ENCODE measurements at regions not wholly inside any gene's neighbourhood (a gene's known extent, or its start where the extent isn't known, plus 50 kb on each side); places are given as distances from the start of the nearest gene placed in this dataset.
"Not testable (repeated sequence)": the region's sequence is repeated elsewhere in the genome, so short reads cannot be mapped to it uniquely, and the experiment has no call there.

DNA sequence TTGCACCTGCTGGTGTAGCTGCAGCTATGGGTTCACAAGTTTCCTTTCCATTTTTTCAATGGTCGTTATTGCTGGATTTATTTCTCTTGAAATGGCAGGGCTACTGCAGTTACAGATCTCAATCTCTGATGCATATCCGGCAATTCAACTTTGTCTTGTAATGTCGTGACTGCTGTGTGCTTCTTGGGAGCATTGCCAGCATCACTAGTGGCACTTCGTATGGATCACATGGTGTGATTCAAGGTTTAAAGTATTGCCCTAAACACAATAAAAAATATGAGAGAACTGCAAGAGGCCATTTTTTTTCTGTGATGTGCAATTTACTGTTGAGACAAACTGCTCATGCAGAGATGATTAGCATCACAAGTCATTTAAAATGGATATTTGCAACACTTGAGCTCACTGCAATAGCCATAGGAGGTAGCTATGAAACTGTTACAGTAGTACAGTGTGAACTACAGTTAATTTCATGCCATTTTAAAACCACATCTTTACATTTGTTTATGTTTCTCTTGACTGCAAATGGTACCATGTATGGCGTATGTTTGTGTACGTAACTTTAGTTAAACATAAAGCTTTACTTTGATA, 217.4 kb upstream of the PDE3A start:
- DNase-seq: no peak

DNA sequence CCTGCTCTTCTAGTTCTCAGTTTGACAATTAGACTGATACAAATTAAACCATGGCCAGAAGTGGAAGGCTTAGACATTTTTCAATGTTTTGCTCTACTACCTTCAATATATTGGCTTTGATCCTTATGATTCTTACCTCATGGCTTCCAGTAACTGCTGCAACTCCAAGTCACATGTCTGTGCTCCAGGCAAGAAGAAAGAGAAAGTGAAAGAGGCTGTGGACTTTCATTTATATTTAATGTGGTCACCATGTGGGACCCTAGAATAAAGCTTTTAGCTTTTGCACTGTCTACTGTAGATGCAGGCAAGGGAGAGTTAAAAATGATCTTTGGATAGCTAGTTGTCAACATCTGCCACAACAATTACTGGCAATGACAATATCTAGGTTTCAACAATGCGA, 214.3 kb upstream of the PDE3A start:
- DNase-seq: peak; percentile 3

DNA sequence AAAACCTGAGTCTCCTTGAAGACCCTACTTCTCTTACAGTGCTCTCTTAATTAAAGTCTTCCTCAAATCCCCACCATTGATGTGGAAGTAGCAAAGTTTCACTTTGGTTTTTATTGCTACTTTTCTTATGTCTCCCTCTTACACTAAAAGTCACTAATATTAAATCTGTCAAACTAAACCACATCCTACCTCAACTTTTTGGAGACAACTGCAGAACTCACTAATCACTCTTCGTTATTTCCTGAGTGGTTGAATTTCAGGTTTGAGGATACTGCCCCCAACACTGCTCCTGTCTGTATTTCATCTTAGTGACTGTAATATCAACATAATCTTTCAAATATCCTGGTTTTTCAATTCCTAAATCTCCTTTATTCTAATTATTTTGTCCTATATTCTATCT, 213.0 kb upstream of the PDE3A start:
- DNase-seq: no peak

DNA sequence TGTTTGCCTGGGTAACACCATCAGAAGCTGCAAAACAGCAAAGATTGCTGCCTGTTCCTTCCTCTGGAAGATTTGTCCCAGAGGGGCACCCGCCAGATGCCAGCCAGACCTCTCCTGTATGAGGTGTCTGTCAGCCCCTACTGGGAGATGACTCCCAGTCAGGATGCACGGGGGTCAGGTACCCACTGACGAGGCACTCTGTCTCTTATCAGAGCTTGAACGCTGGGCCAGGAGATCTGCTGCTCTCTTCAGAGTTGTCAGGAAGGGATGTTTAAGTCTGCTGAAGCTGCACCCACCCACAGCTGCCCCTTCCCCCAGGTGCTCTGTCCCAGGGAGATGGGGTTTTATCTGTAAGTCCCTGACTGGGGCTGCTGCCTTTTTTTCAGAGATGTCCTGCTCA, 207.4 kb upstream of the PDE3A start:
- not testable (repeated sequence) for DNase-seq

DNA sequence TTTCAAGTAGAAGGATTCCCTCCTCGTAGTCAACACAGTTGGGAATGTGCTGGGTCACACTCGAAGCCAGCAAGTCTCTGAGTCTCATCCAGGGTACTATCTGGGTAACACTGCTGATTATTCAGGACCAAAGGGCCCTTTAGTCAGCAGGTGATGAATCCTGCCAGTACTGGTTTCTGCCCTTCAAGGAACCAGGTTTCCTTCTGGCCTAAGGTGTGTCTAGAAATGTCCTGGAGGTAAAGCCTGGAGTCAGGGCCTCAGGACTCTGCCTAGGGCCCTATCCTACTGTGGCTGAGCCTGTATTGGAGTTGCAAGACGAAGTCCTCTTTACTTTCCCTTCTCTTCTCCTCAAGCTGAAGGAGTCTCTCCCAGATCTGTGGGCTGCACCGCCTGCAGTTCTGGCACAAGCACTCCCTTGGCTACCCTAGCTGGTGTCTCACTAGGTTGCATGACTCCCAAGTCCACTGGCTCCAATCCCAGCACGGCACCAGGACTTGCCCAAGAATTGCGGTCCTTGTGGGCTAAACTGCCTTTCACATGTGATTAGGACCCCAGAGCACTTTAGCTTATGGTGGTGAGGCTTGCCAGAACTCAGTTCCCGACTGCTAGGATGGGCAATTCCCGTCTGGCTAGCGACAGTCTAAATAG, 193.7 kb upstream of the PDE3A start:
- no peak for DNase-seq

DNA sequence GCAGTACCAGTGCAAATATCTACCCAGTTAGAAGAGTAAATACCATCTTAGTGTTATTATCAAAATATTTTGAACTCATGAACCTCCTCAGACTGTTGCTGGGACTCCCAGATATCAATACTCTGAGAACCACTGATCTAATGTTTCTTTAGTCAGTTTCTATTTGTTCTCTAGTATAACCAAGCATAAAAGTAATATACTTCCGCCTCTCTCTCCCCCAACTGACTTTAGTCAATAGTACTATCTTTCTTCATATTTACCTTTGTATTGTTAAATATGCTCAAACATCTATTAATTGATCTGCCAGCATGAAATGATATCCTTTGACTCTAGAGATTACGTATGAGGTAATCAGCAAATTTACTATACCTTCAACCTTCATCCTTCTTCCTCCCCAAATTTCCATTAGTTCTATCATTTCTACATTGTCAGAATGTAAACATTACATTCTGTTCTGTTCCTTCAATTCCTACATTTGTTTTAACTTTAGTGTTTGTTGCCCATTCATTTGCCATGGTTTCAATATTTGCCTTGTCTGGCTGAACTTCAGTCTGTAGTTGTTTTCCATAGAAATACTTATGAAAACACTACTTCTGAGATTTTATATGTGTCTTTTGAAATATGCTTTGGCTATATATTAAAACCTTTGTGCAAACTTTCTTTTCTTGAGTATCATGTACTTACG, 192.5 kb upstream of the PDE3A start:
- no peak for DNase-seq

DNA sequence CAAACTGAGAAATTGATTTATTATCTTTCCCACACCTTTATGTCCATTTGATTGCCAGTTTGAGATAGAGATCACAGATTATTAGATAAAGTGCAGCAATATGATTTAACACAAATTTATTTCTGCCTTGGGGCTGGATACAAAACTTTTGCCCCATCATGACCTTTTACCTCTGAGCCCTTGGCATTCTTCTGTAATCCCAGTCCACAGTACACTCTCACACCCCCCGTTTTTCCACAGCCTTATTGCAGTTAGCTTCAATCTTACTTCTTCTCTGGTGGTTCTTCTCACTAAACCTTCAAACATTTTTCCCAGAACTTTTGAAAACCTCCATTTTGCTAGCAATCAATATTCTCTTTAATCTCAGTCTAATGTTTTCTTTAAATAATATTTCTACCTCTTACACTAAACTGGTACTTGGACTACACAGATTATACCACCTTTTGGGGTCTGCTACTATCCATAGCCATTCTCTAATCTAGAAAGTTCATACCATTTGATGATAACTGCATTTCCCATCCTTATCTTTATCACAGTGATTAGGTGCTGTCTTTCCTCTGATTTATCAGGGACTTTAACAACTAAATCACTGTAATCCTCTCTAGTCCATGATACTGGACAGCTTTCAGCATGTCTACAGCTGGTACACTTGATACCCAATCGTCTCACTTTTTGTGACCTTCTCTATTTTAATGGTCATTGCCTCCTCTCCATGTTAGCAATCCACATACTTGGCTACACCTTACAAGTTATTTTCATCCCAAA, 186.7 kb upstream of the PDE3A start:
- no peak for DNase-seq

DNA sequence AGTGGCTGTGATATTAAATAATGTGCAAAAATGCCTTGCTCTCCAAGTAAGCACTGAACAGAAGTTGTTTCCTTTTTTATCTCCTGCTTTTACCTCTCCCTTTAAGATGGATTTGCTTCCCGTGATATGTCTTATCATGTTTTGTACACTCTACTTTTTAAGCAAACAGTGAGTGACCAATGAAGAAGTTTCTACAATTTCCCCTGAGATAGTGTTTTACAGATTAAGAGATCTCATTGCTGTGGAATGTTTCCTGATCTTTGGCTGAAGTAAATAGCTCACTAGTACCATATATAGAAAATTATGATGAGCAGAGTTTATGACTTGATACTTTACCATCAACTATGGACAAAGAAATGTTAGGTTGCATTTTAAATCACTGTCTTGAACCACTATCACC, 184.8 kb upstream of the PDE3A start:
- DNase-seq: no peak

DNA sequence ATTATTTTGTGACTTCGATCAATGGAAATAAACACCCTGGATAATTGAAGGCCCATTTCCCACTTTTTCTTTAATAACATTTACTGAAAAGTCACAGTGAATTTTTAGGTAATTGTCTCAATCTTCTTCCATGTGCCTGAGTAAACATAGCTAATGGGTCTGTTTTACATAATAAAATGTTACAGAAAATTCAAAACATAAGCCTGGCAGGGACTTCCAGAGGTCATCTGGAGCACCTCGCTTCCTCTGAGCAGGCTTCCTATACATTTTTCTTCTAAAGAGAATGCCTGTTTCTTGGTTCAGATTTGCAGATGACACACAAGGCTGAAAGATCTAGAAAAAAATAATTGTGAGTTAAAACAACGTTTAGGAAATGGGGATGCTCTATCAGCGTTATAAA, 183.8 kb upstream of the PDE3A start:
- DNase-seq: no peak

DNA sequence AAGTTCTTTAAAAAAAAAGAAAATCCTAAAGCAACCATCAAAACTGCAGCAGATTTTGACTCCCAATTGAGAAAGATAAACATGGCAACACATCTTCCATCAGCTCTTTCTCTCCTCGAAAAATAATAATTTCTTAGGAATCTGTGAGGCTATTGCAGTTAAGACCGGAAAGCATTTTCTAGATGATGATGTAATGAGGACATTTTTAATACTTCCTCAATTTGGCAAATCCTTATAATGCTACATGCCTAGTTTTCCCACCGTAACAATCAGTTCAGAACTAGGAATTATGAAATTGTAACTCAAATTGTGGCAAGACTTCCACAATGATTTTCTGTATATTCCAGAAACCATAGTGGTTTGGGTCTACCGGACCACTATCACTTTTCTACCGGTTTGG, 180.9 kb upstream of the PDE3A start:
- no peak for DNase-seq

DNA sequence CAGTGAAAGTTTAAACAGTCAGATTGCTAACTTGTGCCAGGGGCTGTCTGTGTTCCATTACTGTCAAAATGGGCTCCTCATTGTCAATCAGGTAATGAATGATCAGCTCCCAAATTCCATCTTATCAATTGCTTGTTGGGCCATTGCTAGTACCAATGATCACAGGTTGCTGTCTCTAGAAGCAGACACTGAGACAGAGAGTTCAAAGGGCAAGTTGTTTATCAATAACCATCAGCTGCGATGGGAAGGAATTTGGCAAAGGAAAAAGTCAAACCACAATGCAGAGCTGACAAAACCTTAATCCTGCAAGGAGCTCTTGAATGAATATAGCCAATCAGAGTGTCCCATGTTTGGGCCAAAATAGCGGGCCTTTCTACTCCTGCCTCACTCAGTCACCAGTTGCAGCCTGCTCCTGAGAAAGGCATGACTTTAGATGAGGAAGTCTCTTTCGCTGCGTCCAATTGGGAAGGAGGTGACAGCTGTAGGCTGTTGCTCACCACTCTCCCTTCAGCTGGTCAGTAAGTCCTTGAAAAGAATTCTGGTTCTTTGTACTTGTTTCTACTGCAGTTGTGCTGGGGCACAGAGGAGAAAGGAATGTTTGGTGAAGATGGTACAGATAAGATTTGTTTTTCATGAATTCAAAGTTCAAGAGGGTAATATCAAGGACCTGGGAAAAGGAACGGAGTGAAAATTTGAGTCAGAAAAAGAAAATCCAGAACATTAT, 179.2 kb upstream of the PDE3A start:
- no peak for DNase-seq

DNA sequence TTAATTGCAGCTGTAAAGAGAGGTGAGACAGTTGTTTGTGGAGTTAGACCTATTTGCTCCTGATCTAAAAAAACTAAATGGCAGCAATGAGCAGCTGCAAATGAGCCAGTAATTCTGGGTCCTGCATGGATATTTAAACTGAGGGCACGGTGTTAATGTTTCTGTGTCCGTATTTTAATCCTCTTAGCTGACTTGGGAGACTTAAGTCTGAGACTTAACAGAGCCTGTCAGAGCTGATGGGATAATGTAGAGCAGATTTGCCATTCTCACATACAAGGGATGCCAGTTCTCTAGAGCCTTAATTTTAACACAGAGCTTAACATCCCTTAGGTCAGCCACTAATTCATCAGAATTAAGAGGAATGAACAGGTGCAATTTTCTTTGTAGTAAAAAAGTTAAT, 178.6 kb upstream of the PDE3A start:
- DNase-seq: no peak

DNA sequence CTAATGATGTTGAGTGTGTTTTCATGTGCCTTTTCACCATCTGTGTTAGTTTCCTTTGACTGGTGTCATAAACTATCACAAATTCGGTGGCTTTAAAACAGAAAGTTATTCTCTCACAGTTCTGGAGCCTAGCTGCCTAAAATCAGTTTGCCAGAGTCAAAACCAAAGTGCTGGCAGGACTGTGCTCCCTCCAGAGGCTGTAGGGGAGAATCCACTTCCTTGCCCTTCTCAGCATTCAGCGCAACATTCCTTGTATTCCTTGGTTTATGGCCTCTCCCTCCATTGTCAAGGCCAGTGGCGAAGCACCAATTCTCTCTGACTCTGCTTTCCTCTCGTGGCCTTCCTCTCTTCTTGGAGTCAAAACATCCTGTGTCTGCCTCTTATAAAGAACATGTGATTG, 174.2 kb upstream of the PDE3A start:
- DNase-seq: peak; percentile 9

DNA sequence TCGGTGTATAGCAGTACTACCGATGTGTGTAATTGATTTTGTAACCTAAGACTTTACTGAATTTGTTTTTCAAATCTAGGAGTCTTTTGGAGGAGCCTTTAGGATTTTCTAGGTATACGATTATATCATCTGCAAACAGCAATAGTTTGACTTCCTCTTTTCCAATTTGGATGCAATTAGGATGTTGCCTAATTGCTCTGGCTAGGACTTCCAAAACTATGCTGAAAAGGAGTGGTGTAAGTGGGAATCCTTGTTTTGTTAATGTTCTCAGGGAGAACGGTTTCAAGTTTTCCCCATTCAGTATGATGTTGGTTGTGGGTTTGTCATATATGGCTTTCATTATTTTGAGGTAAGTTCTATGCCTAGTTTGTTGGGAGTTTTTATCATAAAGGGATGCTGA, 171.6 kb upstream of the PDE3A start:
- DNase-seq: no peak

DNA sequence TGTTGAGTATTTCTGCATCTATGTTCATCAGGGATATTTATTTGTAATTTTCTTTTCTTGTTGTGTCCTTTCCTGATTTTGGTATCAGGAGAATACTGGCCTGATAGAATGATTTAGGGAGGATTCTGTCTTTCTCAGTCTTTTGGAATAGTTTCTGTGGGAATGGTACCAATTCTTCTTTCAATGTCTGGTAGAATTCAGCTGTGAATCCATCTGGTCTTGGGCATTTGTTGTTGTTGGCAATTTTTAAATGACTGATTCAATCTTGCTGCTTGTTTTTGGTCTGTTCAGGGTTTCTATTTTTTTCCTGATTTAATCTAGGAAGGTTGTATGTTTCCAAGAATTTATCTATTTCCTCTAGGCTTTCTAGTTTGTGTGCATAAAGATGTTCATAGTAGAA, 170.9 kb upstream of the PDE3A start:
- DNase-seq: no peak

DNA sequence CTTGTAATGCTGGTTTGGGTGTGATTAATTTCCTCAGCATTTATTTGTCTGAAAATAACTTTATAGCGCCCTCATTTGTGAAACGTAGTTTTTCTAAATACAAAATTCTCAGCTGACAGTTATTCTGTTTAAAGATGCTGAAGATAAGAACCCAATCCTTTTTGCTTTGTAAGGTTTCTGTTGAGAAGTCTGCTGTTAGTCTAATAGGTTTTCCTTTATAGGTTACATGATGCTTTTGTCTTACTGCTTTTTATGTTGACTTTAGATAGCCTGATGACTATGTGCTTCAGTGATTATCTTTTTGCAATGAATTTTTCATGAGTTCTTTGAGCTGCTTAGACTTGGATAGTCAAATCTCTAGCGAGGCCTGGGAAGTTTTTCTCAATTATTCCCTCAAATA, 168.6 kb upstream of the PDE3A start:
- DNase-seq: no peak

DNA sequence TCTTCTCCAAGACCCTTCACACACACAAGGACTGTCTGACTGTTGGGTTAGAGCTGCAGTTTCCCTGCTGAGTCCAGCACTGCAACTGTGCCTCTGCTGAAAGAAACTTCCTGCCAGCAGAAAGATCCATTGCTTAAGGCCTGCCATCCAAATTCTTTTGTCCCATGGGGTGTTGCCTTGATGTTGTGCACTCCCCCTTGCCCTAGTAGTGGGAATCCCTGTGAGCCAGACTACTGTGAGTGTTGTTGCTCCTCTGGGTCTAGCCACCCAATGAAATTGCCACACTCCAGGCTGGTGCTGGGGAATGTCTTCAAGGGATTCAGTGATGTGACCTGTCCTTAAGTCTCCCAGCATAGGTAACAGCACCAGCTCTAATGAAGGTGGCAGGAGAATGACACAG, 166.6 kb upstream of the PDE3A start:
- no peak for DNase-seq

DNA sequence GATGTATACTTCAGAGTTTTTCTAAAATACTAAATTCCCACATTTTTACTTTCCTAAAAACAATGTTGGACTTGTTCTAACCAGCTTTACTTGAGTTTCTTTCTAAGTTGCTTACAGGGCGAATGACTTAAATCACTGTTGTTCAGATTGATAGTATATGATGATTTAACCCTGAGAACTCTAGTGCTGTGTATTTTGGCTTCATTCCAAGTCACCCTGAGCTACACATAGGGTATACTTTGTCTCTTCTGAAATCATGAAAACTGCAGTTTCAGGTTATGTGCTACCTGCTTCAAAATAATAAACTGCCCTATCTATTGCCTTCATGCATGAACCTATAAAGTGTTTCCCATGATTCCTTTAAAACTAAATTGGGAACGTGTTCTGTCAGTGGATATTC, 162.5 kb upstream of the PDE3A start:
- DNase-seq: no peak

DNA sequence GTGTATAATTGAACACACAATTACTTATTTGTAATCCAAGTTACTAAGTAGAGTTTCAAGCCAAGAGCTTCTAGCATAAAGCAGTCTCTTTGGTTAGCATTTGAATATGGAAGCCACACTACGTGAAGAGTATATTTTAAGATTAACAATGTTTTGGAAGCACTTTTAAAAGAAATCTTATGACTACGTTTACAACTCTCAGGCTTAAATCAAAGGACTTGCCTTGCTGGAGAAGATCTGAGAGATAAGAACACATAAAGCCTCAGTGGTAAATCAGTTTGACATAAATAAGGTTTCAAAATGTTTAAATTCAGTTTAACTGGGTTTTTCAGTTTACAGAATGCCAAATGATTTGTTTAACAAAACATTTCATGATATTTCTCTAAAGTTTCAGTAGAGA, 161.9 kb upstream of the PDE3A start:
- no peak for DNase-seq

DNA sequence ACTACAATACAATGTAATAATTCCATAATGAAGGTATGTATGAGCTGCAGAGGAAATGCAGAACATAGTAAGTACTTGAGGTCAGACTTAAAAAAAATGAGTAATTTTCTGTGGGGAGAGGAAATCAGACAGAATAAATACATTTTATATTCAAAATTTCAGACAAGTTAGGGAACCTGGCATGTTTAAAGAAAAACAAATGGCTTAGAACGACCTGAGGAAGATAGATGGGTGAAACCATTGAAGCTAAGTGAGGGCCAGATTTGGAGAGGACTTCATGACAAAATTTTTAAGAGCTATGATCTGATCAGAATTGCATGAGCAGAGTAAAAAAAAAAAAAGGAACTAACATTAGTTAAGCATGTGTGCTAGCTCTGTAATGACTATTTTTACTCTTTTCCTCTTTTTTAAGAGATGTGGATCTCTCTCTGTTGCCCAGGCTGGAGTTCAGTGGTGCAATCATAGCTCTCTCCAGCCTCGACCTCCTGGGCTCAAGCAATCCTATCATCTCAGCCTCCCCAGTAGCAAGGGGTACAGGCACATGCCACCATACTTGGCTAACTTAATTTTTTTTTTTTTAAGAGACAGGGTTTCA, 157.6 kb upstream of the PDE3A start:
- DNase-seq: no peak

DNA sequence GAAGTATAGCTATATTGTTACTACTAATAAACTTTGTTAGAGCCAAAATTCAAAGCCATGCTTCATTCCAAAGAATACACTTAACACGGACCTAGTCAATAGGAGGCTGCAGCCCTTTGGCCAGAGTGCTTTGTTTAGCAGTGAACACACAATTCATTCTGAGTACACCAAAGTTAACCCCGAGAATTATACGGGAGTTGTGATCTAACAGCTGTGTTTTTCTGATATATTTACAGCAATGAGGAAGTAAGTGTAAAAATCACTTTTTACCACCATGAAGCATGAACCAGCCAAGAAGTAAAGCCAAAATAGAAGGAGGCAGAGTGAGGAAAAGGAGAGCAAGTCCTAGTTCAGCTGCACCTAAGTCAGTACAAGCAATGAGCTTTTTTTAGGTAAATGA, 156.8 kb upstream of the PDE3A start:
- no peak for DNase-seq

DNA sequence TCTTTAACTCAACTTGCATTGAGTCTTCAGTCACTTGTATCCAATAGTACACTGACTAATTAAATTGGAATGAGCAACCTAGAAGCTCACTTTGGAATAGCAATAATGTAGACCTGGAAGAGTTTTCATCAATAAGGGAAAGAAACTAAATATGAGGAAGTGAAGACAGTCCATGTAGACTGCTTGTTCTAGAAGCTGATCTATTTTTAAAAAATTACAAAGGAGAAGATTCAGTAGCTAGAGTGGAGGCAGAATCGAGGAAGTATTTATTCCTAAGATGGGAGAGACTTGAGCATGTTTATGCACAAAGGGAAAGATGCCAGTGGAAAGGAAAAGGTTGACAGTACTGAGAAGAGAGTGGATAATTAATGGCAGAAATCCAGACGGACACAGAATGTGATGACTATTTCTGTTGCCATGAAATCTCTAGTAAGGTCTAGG, 156.3 kb upstream of the PDE3A start:
- no peak for DNase-seq

Data from HCEC 1CT (cell line).